ENCODE measurements at regions not wholly inside any gene's neighbourhood (a gene's known extent, or its start where the extent isn't known, plus 50 kb on each side); places are given as distances from the start of the nearest gene placed in this dataset.

DNA sequence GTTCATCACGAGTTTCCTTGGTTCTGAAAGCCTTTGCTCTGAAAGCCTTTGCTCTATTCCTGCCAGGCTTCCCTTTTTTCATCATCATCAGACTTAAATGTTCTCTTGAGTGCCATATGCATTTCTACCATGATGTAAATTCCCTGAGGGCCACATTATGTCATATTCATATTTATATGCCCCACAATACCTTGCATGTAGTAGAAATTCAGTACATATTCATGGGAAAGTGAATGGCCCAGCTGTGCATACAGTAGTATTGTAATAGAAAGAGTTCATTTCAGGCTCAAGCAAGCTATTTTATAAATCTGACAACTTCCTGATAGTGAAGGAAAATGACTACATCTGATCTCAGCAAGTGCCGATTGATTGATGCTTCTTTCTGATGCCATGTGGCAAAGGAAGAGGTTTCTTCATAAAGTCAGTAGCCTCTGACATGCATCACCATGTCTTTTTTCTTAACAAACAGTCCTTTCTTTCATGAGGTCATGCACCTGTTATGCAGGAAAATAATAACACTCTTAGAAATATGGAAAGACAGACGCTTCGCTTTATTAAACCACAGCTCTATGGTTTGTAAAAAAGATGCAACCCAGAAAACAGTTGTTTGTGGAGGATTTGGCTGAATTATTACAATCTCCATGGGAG lies 308.7 kb downstream of the SAMD5 start:
- no peaks in the 10 kb centered on the region for H3K36me3 ChIP-seq (ENCODE audit: low read depth, low read length)
- ChIA-PET POLR2A (ENCODE audit: unreplicated experiment) (no interaction called here), CTCF (no interaction called here)
- H3K27ac ChIP-seq (ENCODE audit: low read length): no peak overlapping the region
- no peak overlapping the region for H3K4me2 ChIP-seq (ENCODE audit: low read length)
- DNase-seq (no peak), ATAC-seq (no peak)
- no peak overlapping the region for H3K4me3 ChIP-seq (ENCODE audit: low read length)
- intact Hi-C loops (cut with micrococcal nuclease): no loop called here
- TF ChIP-seq, protein P1, sequence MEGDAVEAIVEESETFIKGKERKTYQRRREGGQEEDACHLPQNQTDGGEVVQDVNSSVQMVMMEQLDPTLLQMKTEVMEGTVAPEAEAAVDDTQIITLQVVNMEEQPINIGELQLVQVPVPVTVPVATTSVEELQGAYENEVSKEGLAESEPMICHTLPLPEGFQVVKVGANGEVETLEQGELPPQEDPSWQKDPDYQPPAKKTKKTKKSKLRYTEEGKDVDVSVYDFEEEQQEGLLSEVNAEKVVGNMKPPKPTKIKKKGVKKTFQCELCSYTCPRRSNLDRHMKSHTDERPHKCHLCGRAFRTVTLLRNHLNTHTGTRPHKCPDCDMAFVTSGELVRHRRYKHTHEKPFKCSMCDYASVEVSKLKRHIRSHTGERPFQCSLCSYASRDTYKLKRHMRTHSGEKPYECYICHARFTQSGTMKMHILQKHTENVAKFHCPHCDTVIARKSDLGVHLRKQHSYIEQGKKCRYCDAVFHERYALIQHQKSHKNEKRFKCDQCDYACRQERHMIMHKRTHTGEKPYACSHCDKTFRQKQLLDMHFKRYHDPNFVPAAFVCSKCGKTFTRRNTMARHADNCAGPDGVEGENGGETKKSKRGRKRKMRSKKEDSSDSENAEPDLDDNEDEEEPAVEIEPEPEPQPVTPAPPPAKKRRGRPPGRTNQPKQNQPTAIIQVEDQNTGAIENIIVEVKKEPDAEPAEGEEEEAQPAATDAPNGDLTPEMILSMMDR (conservative IDR thresholded peaks at IDR 0.05; ENCODE audit: low read depth, low read length): no peak
- no peak for TF ChIP-seq EZH2 (IDR thresholded peaks at IDR 0.05; ENCODE audit: low read length, unreplicated experiment)
- TF ChIP-seq EZH2phosphoT487 (IDR thresholded peaks at IDR 0.05; ENCODE audit: borderline replicate concordance, low read length): no peak
- BruUV-seq (replicated peaks): no TSS peak
- no peaks in the 10 kb centered on the region for H3K79me2 ChIP-seq (ENCODE audit: low read length)
- no peaks in the 10 kb centered on the region for H3K4me1 ChIP-seq (ENCODE audit: insufficient read depth, low read length)
- H3F3A ChIP-seq (ENCODE audit: low read length, unreplicated experiment): no peaks in the 10 kb centered on the region
- H2AFZ ChIP-seq (ENCODE audit: low read length): no peak overlapping the region
- H4K20me1 ChIP-seq (ENCODE audit: low read length): no peaks in the 10 kb centered on the region
- H3K27me3 ChIP-seq (ENCODE audit: low read length): no peaks in the 10 kb centered on the region
- H3K9me2 ChIP-seq (replicated peaks; ENCODE audit: low read length): no peaks in the 10 kb centered on the region
- H3K9ac ChIP-seq (ENCODE audit: low read length): no peak overlapping the region
- no peaks in the 10 kb centered on the region for H3K9me3 ChIP-seq (ENCODE audit: low read length)

DNA sequence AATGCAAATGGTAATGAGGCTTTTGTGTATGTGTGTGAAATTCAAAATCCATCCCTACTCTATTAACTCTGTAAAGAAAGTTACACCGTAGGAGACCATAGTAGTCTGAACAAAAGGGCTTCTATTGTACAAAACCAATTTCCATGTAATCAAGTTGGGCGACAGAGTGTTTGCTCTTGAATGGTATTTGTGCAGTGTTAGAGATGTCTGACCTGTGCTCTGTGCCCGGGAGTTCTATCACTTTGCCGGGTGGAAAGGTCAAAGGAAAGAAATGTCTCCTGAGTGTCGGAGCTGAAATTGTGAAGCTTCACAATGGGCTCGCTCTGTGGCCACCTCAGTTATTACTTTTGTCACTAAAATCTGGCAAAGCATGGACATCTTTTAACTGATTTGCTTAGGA lies 312.0 kb downstream of the SAMD5 start:
- TF ChIP-seq, protein P1 (conservative IDR thresholded peaks at IDR 0.05; ENCODE audit: low read depth, low read length): no peak
- TF ChIP-seq EZH2 (IDR thresholded peaks at IDR 0.05; ENCODE audit: low read length, unreplicated experiment): no peak
- TF ChIP-seq EZH2phosphoT487 (IDR thresholded peaks at IDR 0.05; ENCODE audit: borderline replicate concordance, low read length): no peak
- Histone ChIP-seq H3K27me3 (ENCODE audit: low read length) (no peaks in the 10 kb centered on the region), H3K9me2 (replicated peaks; ENCODE audit: low read length) (no peaks in the 10 kb centered on the region), H3K9ac (ENCODE audit: low read length) (no peak overlapping the region), H4K20me1 (ENCODE audit: low read length) (no peaks in the 10 kb centered on the region), H3K4me3 (ENCODE audit: low read length) (no peak overlapping the region), H2AFZ (ENCODE audit: low read length) (no peak overlapping the region), H3K36me3 (ENCODE audit: low read depth, low read length) (no peaks in the 10 kb centered on the region), H3K4me2 (ENCODE audit: low read length) (no peak overlapping the region), H3K27ac (ENCODE audit: low read length) (no peak overlapping the region), H3K9me3 (ENCODE audit: low read length) (no peaks in the 10 kb centered on the region), H3K79me2 (ENCODE audit: low read length) (no peaks in the 10 kb centered on the region), H3F3A (ENCODE audit: low read length, unreplicated experiment) (no peaks in the 10 kb centered on the region), H3K4me1 (ENCODE audit: insufficient read depth, low read length) (no peaks in the 10 kb centered on the region)
- no TSS peak for BruUV-seq (replicated peaks)
- CTCF ChIA-PET: no interaction called here
- intact Hi-C loops (cut with micrococcal nuclease): no loop called here
- ATAC-seq: no peak
- no peak for DNase-seq
- POLR2A ChIA-PET (ENCODE audit: unreplicated experiment): no interaction called here

DNA sequence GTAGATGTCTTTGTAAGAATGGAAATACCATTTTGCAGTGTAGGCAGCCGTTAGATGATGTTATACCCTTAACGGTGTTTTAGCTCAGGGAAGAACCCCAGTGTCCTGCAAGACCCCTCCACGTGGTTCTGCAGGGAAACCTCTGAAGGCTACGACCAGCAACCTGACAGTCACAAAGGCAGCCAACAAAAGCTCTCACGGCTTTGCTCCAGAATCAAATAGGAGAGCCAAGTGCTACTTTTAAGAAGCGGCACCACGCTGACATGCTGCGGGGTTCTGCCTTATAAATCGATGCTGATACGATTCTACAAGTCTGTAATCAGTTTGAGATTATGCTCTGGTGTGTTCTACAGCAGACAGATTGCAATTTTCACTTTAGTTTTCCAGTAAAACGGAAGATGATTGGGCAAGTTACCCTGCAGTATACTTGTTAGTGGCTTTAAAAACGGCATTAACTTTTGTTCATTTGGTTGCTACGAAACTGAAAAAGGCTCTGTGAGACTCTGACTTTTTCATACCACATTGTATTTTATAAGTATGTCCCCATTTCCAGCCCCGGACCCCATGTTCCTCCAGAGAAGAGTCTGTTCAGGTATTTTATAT lies 312.9 kb downstream of the SAMD5 start:
- Histone ChIP-seq H3K9ac (ENCODE audit: low read length) (no peak overlapping the region), H3K9me2 (replicated peaks; ENCODE audit: low read length) (no peaks in the 10 kb centered on the region), H4K20me1 (ENCODE audit: low read length) (no peaks in the 10 kb centered on the region), H3K4me2 (ENCODE audit: low read length) (no peak overlapping the region), H3K36me3 (ENCODE audit: low read depth, low read length) (no peaks in the 10 kb centered on the region), H3F3A (ENCODE audit: low read length, unreplicated experiment) (no peaks in the 10 kb centered on the region), H3K79me2 (ENCODE audit: low read length) (no peaks in the 10 kb centered on the region), H3K4me3 (ENCODE audit: low read length) (no peak overlapping the region), H2AFZ (ENCODE audit: low read length) (no peak overlapping the region), H3K27ac (ENCODE audit: low read length) (no peak overlapping the region), H3K4me1 (ENCODE audit: insufficient read depth, low read length) (no peaks in the 10 kb centered on the region), H3K9me3 (ENCODE audit: low read length) (no peaks in the 10 kb centered on the region), H3K27me3 (ENCODE audit: low read length) (no peaks in the 10 kb centered on the region)
- ChIA-PET POLR2A (ENCODE audit: unreplicated experiment) (no interaction called here), CTCF (no interaction called here)
- DNase-seq: no peak
- intact Hi-C loops (cut with micrococcal nuclease): no loop called here
- TF ChIP-seq EZH2phosphoT487 (IDR thresholded peaks at IDR 0.05; ENCODE audit: borderline replicate concordance, low read length) (no peak), EZH2 (IDR thresholded peaks at IDR 0.05; ENCODE audit: low read length, unreplicated experiment) (no peak)
- TF ChIP-seq, protein P1 (conservative IDR thresholded peaks at IDR 0.05; ENCODE audit: low read depth, low read length): no peak
- no TSS peak for BruUV-seq (replicated peaks)
- no peak for ATAC-seq

Measured in PC-3 (cell line).